ENCODE measurements at regions not wholly inside any gene's neighbourhood (a gene's known extent, or its start where the extent isn't known, plus 50 kb on each side); places are given as distances from the start of the nearest gene placed in this dataset.
"Not testable (repeated sequence)": the region's sequence is repeated elsewhere in the genome, so short reads cannot be mapped to it uniquely, and the experiment has no call there.

DNA sequence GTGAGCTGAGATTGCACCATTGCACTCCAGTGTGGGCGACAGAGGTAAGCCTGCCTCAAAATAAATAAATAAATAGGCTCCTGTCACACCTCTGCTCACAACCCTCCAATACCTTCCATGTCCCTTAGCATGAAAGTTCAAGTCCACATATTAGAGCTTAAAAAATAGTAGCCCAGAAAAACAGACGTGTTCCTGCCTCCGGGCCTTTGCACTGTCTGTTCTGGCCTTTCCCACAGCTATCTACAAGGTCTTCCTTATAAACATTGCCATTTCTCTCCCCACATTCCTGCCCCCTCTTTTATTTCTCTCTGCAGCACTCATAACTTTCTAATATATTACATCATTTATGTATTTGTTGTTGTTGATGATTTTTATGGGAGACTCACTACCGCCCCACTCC is 85.6 kb upstream of the CASZ1 start:
- Histone ChIP-seq H3K9me2 (ENCODE audit: insufficient read depth, low read length) (no peaks in the 10 kb centered on the region), H3K36me3 (ENCODE audit: insufficient read depth, low read length) (no peaks in the 10 kb centered on the region), H3F3A (ENCODE audit: insufficient read depth, low read length, poor library complexity, severe bottlenecking) (no peaks in the 10 kb centered on the region), H4K20me1 (ENCODE audit: insufficient read depth) (no peaks in the 10 kb centered on the region), H2AFZ (ENCODE audit: low read depth, low read length) (no peak overlapping the region), H3K27ac (ENCODE audit: low read length) (no peak overlapping the region), H3K4me2 (ENCODE audit: low read length) (no peak overlapping the region), H3K79me2 (replicated peaks; ENCODE audit: insufficient read depth, low read length) (no peaks in the 10 kb centered on the region), H3K4me3 (ENCODE audit: low read length) (no peak overlapping the region), H3K9me3 (ENCODE audit: low read length) (no peaks in the 10 kb centered on the region), H3K9ac (ENCODE audit: low read length) (no peak overlapping the region), H3K27me3 (ENCODE audit: insufficient read depth, low read depth, low read length) (no peaks in the 10 kb centered on the region)
- TF ChIP-seq SMC3 (conservative IDR thresholded peaks at IDR 0.05; ENCODE audit: poor library complexity) (no peak), CTCF (IDR thresholded peaks at IDR 0.05; ENCODE audit: poor library complexity, severe bottlenecking) (no peak), EP300 (conservative IDR thresholded peaks at IDR 0.05; ENCODE audit: poor library complexity, severe bottlenecking) (no peak), RAD21 (conservative IDR thresholded peaks at IDR 0.05) (no peak), POLR2AphosphoS5 (IDR thresholded peaks at IDR 0.05) (no peak), TAF1 (IDR thresholded peaks at IDR 0.05; ENCODE audit: low read depth) (no peak), MXI1 (conservative IDR thresholded peaks at IDR 0.05; ENCODE audit: poor library complexity, severe bottlenecking) (no peak), EZH2 (IDR thresholded peaks at IDR 0.05; ENCODE audit: borderline replicate concordance, insufficient read depth, low read length, poor library complexity, severe bottlenecking) (no peak)
- TF ChIP-seq, protein P1, sequence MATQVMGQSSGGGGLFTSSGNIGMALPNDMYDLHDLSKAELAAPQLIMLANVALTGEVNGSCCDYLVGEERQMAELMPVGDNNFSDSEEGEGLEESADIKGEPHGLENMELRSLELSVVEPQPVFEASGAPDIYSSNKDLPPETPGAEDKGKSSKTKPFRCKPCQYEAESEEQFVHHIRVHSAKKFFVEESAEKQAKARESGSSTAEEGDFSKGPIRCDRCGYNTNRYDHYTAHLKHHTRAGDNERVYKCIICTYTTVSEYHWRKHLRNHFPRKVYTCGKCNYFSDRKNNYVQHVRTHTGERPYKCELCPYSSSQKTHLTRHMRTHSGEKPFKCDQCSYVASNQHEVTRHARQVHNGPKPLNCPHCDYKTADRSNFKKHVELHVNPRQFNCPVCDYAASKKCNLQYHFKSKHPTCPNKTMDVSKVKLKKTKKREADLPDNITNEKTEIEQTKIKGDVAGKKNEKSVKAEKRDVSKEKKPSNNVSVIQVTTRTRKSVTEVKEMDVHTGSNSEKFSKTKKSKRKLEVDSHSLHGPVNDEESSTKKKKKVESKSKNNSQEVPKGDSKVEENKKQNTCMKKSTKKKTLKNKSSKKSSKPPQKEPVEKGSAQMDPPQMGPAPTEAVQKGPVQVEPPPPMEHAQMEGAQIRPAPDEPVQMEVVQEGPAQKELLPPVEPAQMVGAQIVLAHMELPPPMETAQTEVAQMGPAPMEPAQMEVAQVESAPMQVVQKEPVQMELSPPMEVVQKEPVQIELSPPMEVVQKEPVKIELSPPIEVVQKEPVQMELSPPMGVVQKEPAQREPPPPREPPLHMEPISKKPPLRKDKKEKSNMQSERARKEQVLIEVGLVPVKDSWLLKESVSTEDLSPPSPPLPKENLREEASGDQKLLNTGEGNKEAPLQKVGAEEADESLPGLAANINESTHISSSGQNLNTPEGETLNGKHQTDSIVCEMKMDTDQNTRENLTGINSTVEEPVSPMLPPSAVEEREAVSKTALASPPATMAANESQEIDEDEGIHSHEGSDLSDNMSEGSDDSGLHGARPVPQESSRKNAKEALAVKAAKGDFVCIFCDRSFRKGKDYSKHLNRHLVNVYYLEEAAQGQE (IDR thresholded peaks at IDR 0.05; ENCODE audit: borderline replicate concordance) = no peak

- H3K27me3 ChIP-seq (ENCODE audit: insufficient read depth, low read depth, low read length) = peaks cover 11% of the 10 kb centered on the region
- H2AFZ ChIP-seq (ENCODE audit: low read depth, low read length); H3K9me2 ChIP-seq (ENCODE audit: insufficient read depth, low read length); H3K36me3 ChIP-seq (ENCODE audit: insufficient read depth, low read length); H3F3A ChIP-seq (ENCODE audit: insufficient read depth, low read length, poor library complexity, severe bottlenecking); H4K20me1 ChIP-seq (ENCODE audit: insufficient read depth); H3K4me2 ChIP-seq (ENCODE audit: low read length); H3K79me2 ChIP-seq (replicated peaks; ENCODE audit: insufficient read depth, low read length); H3K9me3 ChIP-seq (ENCODE audit: low read length); H3K27ac ChIP-seq (ENCODE audit: low read length); H3K4me3 ChIP-seq (ENCODE audit: low read length); H3K9ac ChIP-seq (ENCODE audit: low read length): not testable (repeated sequence)
Observed at GRCh38 chr1:10887032-10887431, 90.6 kb upstream of the CASZ1 start.

DNA sequence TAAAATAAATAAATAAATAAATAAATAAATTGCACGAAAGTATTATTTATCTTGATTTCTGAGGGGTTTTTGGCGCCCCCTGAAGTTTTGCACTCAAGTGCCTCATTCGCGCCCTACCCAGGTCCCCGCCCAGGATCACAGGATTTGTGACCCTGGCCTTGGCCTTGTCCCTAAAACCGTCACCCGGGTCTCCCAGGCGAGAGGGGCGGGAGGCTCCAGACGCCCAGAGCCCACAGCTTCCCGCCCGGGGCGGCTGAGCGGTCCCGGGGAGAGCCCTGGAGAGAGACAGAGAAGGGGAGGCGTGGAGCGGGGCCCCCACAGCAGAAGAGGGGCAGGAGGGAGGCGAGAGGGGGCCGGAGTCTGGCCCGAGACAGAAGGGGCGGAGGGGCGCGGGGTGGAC is 91.8 kb upstream of the CASZ1 start:
- Histone ChIP-seq H3K9me2 (ENCODE audit: insufficient read depth, low read length) (no peaks in the 10 kb centered on the region), H4K20me1 (ENCODE audit: insufficient read depth) (no peaks in the 10 kb centered on the region), H3F3A (ENCODE audit: insufficient read depth, low read length, poor library complexity, severe bottlenecking) (no peaks in the 10 kb centered on the region), H3K79me2 (replicated peaks; ENCODE audit: insufficient read depth, low read length) (no peaks in the 10 kb centered on the region), H3K4me3 (ENCODE audit: low read length) (no peak overlapping the region), H3K27ac (ENCODE audit: low read length) (no peak overlapping the region), H2AFZ (ENCODE audit: low read depth, low read length) (no peak overlapping the region), H3K27me3 (ENCODE audit: insufficient read depth, low read depth, low read length) (peaks cover 11% of the 10 kb centered on the region), H3K9ac (ENCODE audit: low read length) (no peak overlapping the region), H3K9me3 (ENCODE audit: low read length) (no peaks in the 10 kb centered on the region), H3K4me2 (ENCODE audit: low read length) (no peak overlapping the region), H3K36me3 (ENCODE audit: insufficient read depth, low read length) (no peaks in the 10 kb centered on the region)
- TF ChIP-seq EP300 (conservative IDR thresholded peaks at IDR 0.05; ENCODE audit: poor library complexity, severe bottlenecking) (no peak), CTCF (IDR thresholded peaks at IDR 0.05; ENCODE audit: poor library complexity, severe bottlenecking) (no peak), POLR2AphosphoS5 (IDR thresholded peaks at IDR 0.05) (no peak), SMC3 (conservative IDR thresholded peaks at IDR 0.05; ENCODE audit: poor library complexity) (no peak), RAD21 (conservative IDR thresholded peaks at IDR 0.05) (no peak), EZH2 (IDR thresholded peaks at IDR 0.05; ENCODE audit: borderline replicate concordance, insufficient read depth, low read length, poor library complexity, severe bottlenecking) (no peak), TAF1 (IDR thresholded peaks at IDR 0.05; ENCODE audit: low read depth) (no peak), MXI1 (conservative IDR thresholded peaks at IDR 0.05; ENCODE audit: poor library complexity, severe bottlenecking) (no peak)
- TF ChIP-seq, protein P1 (IDR thresholded peaks at IDR 0.05; ENCODE audit: borderline replicate concordance) = no peak
